Right kidney (tissue), 1 donor: ENCODE measurements at regions not wholly inside any gene's neighbourhood (a gene's known extent, or its start where the extent isn't known, plus 50 kb on each side); places are given as distances from the start of the nearest gene placed in this dataset.
"Not testable (repeated sequence)": the region's sequence is repeated elsewhere in the genome, so short reads cannot be mapped to it uniquely, and the experiment has no call there.

ENCODE experiments used
- DNase-seq: peaks from one replicate; pipeline ENCODE4 v3.0.0-alpha.2; 2016

GRCh38 chr15:59896663-59897074 lies 107.4 kb upstream of the FOXB1 start:
- no peak for DNase-seq

DNA sequence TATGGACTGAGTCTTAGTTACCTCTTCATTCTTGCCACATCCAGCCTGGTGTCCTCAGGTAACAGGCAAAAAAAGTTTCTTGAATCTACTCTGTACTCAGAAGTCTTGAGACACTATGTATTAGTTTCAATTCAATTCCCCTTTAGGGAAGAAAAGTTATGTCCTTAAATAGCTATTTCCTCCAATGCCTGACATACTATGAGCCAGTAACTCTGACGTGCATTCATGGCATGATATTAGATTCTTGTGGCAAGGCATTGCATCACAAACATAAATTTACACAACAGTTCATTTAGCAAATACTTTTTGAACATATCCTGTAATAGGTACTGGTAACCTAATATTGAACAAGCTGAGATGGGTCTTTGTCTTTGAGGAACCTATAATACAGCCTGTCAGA lies 109.3 kb upstream of the FOXB1 start:
- DNase-seq, result no peak

GRCh38 chr15:59892985-59893384 lies 111.1 kb upstream of the FOXB1 start:
- peak; percentile 18 for DNase-seq

- DNase-seq, result not testable (repeated sequence)
Measured at GRCh38 chr15:59887870-59888269, 116.2 kb upstream of the FOXB1 start.

DNA sequence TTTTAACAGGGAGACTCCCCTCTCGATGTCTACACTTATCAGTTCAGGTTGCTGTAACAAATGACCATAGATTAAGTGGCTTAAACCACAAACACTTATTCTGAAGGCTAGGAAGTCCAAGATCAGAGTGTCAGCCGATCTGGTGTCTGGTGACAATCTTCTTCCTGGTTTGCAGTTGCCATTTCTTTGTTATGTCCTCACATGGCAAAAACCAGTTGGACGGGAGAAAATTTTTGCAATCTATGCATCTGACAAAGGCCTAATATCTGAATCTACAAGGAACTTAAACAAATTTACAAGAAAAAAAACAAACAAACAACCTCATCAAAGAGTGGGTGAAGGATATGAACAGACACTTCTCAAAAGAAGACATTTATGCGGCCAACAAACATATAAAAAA lies 116.9 kb upstream of the FOXB1 start:
- DNase-seq, result no peak

DNA sequence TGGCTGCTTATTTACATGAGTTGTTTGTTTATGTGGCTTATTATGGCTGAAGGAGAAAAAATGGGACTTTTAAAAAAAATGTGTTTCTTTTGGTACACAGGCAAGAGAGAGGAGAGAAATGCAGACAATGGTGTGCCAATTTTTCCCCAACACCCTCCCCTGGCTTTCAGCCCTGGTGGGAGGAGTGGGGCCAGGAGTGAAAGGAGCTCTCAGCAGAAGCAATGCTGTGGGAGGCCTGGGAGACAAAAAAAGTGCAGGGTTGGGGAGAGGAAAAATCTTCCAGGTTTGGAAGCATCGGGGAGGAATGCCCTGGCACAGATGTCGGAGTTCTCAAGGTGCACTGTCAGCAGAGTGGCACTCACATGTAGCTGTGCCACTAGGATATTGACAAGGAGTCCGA lies 117.7 kb upstream of the FOXB1 start:
- no peak for DNase-seq

DNA sequence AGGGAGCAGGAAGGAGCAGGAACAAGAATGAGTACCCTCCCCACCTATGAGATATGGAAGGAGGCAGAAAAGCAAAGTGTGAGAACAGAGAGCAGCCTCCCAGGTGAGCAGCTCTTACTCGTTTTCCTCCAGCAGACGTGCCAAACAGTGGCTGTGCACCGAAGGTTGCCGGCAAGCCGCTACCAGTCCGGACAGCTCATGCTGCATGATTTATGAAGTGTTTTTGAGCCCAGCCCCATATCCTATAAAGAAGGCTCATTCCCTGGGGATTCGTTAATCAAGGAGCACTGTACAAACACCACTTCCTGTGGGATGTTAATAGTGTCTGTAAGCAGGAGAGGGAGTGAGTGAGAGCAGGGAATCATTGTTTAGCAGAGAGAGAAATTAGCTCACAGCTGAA lies 118.3 kb upstream of the FOXB1 start:
- DNase-seq, result peak; percentile 16

DNA sequence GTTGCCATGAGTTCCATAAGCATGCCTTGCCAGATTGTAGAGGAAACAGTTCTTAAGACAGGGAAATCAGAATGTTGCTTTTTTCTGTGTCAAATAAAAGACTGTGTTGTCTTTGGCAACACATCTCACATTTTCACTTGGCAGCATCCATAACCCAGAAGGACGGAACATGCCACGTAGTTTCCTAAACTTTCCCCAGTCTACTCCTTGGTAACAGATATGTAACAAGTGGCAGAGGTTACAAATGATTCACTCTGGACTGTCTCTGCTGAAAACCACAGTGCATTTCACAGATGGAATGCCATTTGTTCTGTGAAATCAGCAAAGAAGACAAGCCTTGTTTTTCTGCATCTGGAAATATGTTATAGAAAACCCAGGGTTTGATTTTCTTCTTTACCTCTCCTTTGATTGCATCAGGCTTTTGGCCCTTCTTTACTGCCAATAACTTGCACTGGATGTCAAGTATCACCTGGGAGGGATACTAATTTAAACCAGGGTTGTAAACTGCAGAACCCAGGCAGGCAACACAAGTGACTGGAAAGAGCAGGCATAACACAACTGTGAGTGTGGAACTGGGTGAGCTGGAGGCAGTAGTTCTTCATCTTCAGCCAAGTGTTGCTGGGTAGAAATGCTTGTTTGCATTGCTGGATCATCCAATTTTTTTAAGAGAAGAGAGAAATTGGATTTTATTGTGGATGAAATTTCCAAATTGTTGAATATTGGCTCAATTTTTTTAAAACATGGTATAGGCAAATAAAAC lies 124.4 kb upstream of the FOXB1 start:
- no peak for DNase-seq

GRCh38 chr15:59876140-59876539 lies 128.0 kb upstream of the FOXB1 start:
- DNase-seq, result no peak

DNA sequence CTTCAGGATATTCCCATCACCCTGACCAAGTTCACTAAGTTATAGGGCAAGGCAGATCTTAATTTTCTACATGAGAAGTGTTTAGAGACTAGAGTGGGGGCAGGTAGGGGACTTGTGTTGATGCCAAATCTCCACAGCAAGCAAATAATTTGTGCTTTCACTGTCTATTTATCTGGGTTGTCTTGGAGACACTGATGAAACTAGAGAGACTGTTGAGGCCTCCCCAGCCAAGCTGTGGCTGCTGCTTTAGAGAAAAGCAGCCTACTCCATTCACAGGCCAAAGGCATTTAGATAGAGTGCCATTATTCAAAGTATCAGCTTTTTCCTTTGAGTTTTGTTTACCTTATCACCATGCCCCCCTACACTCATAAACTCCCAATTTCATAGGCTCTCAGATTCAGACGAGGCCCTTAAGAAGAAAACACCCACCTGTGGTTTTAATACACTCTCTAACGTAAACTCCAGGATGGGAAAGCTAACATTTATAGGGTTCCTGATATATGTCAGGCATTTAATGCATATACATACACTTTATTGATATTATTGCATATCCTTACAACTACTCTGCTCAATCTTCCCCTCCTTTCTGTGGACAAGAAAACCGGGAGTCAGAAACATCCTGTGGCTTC lies 130.4 kb upstream of the FOXB1 start:
- DNase-seq, result no peak

DNA sequence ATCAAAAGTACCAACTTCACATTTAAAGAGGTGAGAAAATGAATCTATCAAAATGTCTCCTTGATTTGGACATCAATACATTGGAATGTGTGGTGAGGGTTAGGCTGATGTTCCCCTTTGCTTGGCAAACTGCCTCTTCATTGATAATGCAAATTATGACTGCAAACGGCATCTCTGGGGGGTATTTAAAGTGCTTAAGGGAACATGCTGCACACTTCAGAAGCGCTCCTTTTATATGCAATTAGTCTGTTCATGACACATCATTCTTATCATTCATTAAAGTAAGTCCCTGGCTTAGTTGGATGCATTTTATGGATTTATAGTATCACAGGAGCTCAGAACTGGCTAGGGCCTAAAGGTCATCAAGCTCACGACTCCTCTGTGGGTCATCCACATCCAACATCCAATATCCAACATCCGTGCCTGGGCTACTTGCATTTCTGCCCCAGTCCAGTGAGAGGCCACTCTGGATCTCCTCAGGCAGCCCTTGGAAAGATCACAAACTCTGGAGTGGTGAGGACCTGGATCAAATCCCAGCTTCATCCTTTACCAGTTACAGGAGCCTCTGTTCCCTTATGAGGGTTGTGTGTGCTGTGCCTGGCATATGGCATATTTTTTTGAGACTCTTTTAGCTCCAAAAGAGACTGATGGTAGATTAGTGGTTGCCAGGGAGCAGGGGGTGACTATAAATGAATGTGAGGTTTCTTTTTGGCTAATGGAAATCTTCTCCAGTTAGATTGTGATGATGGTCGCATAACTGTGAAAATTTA lies 136.8 kb upstream of the FOXB1 start:
- DNase-seq, result no peak

- no peak for DNase-seq
Measured at GRCh38 chr15:59866642-59867041, 137.5 kb upstream of the FOXB1 start.

DNA sequence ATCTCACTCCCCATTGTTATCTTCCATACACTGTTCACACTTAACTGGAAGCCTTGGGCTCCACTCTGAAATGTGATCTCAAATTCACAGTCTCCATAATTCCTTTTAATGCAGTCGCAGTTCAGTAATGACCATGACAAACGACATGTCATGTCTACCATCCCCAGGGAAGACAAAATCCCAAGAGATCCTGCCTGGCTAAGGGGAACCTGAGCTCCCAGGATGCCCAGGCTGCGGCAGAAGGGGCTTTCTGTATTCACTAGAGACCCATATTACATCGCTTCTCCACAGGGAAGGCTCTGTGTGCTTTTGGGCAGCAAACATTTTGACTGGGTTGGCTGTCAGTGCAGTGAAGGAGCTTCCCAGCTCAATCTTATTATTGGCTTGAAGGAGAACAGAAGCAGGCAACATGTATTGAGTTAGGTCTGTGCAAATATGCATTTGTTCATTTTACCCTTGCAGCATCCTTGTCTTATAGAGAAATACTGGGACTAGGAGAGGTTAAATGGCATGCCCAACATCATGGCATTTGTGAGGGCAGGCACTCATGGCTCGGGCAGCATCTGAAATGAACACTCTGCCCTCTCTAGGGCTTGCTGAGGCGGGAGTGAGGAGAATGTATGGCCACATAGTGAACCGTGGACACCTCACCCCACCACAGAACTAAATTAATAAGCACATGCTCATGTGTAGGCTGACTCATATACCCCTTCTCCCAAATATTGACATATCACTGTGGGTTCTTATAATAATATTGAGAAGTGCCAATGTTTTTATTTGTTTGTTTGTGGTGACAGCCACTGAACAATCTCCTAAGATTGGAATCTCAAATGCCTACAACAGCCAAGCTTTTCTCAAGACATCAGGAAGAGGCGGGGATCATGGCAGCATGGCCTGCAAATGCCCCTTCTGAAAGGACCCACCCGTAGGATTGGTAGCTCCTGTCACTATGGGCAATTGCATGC lies 141.6 kb upstream of the FOXB1 start:
- DNase-seq, result no peak

DNA sequence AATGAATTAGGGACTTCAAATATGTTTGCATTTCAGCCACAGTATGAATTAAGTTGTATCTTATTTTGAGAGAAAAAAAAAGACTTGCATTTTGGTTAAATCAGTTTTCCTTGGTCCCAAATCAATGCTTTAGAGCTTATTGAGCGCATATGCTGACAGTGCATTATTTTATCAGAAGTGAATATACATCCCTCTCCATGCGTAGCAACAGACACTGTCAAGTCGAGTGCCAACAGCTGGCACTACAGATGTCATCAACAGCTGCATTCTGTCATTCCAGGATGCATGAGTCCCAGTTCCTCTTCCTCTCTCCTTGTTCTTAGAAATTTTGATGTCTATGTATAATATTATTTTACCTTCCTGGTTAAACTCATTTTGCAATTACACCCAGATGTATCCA lies 156.1 kb upstream of the FOXB1 start:
- no peak for DNase-seq

DNA sequence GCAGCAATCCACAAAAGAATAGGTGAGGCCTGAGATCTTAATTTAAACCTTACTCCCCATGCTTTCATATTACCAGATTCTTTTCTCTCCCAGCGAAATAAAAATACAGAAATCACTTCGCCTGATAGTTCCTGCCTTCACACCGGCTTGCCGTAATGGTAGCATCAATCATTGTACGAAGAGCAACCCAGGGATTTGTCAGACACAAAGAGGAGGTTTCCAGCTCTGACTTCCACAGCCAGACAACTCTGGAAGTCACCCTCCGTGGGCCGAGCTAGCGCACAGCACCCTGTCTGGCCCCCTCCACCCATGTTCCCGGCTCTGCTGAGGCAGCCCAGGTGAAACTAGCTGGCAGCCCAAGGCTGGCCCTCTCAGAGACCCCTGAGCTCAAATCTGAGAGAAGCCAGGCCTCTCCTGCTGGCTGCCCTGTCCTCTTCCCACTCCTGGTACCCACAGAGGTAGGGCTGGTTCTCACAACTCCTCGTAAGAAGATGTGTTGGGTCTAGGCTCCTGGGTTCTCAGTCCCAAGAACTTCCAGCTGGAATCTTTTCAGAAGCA lies 156.9 kb upstream of the BNIP2 start:
- DNase-seq, result no peak

DNA sequence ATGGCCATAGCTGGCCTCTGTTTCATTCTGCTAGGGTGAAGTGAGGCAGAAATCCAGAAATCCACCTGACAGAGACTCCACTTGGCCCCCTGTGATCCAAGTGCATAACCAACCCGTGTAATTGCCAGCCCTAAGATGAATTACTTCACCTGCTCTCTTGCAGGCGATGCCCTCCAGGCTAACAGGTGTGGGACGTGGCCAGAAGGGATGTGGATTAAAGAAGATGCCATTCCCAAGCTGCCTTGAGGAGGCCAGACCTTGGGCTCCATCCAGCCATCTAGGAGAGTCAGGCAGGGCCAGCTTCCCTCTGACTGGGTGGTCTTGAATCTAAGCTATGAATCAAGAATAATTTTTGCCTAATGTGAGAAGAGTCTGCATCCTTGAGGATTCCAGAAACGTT lies 154.5 kb upstream of the BNIP2 start:
- DNase-seq, result no peak

DNA sequence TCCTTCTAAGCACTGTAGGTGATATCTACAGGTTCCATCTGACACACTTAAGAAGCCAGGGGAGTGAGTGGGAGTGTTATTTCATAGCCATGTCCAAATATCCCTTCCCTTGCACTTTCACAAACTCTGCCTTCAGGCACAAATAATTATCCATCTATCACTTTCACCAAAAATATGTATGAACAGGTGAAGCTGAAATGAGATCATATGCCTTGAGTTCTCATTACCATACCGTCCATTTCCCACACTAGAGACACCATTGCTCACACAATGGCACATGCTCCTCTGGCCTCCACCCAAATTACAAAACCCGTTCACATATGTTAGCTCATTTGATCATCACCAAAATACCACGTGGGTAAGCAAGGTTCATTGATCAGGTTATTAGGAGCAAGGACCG lies 151.9 kb upstream of the BNIP2 start:
- DNase-seq, result no peak

- DNase-seq, result no peak
Measured at GRCh38 chr15:59839906-59840305, 150.8 kb upstream of the BNIP2 start.

DNA sequence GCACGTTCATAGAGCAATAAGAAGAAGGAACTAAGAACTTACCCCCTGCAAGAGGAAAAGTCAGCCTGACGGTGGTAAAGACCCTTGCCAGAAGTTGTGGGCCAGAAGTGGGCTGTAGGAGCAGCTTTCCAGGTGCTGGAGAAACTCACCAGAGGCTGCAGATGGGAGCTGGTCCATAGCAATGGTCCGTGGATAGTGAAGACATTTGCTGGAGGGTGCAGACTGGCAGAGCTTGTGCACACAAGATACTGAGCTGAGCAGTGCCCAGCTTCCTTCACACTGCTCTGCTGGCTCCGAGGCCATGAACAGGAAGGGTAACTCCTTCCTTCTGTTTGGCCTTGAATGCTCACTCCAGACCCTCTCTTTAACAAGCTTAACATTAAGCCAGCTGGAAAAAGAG lies 149.8 kb upstream of the BNIP2 start:
- no peak for DNase-seq

- no peak for DNase-seq
Measured at GRCh38 chr15:59835776-59836175, 146.7 kb upstream of the BNIP2 start.

GRCh38 chr15:59834528-59834927 lies 145.4 kb upstream of the BNIP2 start:
- no peak for DNase-seq

- DNase-seq, result no peak
Measured at GRCh38 chr15:59833366-59833765, 144.2 kb upstream of the BNIP2 start.
